Caki2 (cell line): ENCODE measurements at regions not wholly inside any gene's neighbourhood (a gene's known extent, or its start where the extent isn't known, plus 50 kb on each side); places are given as distances from the start of the nearest gene placed in this dataset.
A peak's percentile ranks its signal among the peaks of the same experiment; 100 is the strongest.

ENCODE experiments used
- DNase-seq: peaks from one replicate; pipeline ENCODE4 v3.0.0-alpha.2; 2015; ENCODE audit warnings: low read depth
- in situ Hi-C: cut with HindIII; loops from 2 replicates; pipeline ENCODE4 v1.10.0; 2016; ENCODE audit warnings: low sequenced_read_pairs, low pct_unique_long_range_greater_than_20kb, mixed read lengths

GRCh38 chr10:65550761-65551160 lies 1375.1 kb upstream of the LRRTM3 start:
- no peak for DNase-seq
- in situ Hi-C loops = no loop called here

GRCh38 chr10:65555192-65555591 lies 1370.6 kb upstream of the LRRTM3 start:
- no peak for DNase-seq
- in situ Hi-C loops = no loop called here

- in situ Hi-C loops = no loop called here
- no peak for DNase-seq
These were observed 1369.8 kb upstream of the LRRTM3 start for GRCh38 chr10:65556006-65556405.

- in situ Hi-C loops = no loop called here
- DNase-seq = no peak
These were observed 1366.5 kb upstream of the LRRTM3 start for GRCh38 chr10:65559369-65559768.

- in situ Hi-C loops = no loop called here
- no peak for DNase-seq
These were observed 1360.6 kb upstream of the LRRTM3 start for GRCh38 chr10:65565246-65565645.

- in situ Hi-C loops = no loop called here
- peak; percentile 18 for DNase-seq
These were observed 1358.9 kb upstream of the LRRTM3 start for GRCh38 chr10:65566906-65567305.

GRCh38 chr10:65570143-65571010 lies 1355.5 kb upstream of the LRRTM3 start:
- peak; percentile 78 for DNase-seq
- in situ Hi-C loops = no loop called here

GRCh38 chr10:65571011-65571570 lies 1354.7 kb upstream of the LRRTM3 start:
- in situ Hi-C loops = no loop called here
- DNase-seq = peak; percentile 38

- in situ Hi-C loops = no loop called here
These were observed 1344.3 kb upstream of the LRRTM3 start for GRCh38 chr10:65581426-65582026.

GRCh38 chr10:65602182-65602865 lies 1323.5 kb upstream of the LRRTM3 start:
- DNase-seq = no peak
- in situ Hi-C loops = no loop called here

More at GRCh38 chr10:65581426-65582026, 1344.3 kb upstream of the LRRTM3 start:
- DNase-seq = no peak

- in situ Hi-C loops = no loop called here
- no peak for DNase-seq
These were observed 1314.2 kb upstream of the LRRTM3 start for GRCh38 chr10:65611592-65611991.

- in situ Hi-C loops = no loop called here
- DNase-seq = no peak
These were observed 1310.8 kb upstream of the LRRTM3 start for GRCh38 chr10:65614956-65615565.

GRCh38 chr10:65618126-65618525 lies 1307.7 kb upstream of the LRRTM3 start:
- in situ Hi-C loops = no loop called here
- no peak for DNase-seq

GRCh38 chr10:65620404-65621048 lies 1305.3 kb upstream of the LRRTM3 start:
- in situ Hi-C loops = no loop called here
- no peak for DNase-seq

GRCh38 chr10:65622608-65623007 lies 1303.2 kb upstream of the LRRTM3 start:
- in situ Hi-C loops = no loop called here

GRCh38 chr10:65628493-65629139 lies 1297.2 kb upstream of the LRRTM3 start:
- no peak for DNase-seq
- in situ Hi-C loops = no loop called here

More at GRCh38 chr10:65622608-65623007, 1303.2 kb upstream of the LRRTM3 start:
- DNase-seq = no peak

GRCh38 chr10:65660006-65660405 lies 1265.8 kb upstream of the LRRTM3 start:
- no peak for DNase-seq
- in situ Hi-C loops = no loop called here

- DNase-seq = no peak
- in situ Hi-C loops = no loop called here
These were observed 1255.7 kb upstream of the LRRTM3 start for GRCh38 chr10:65670087-65670486.
